ENCODE measurements at regions not wholly inside any gene's neighbourhood (a gene's known extent, or its start where the extent isn't known, plus 50 kb on each side); places are given as distances from the start of the nearest gene placed in this dataset.

DNA sequence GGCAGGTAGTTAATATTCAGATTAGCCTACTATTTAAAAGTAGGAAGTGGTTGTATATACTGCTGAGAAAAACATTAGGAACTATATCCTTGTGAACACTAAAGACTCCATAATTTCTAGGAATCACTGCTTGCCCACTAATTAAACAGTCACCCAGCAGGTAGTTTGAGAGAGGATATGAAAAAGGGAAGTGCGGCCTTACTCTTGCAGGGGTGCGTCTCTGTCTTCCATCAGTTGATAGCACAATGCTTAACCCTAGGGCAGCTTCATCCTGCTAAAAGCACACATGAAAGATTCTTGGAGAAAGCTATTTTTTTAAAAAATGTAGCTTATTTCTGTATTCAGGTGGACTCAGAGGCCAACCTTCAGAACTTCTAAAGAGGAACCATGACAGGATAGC lies 53.1 kb upstream of the ATP5MC3 start:
- TF ChIP-seq, protein P1, sequence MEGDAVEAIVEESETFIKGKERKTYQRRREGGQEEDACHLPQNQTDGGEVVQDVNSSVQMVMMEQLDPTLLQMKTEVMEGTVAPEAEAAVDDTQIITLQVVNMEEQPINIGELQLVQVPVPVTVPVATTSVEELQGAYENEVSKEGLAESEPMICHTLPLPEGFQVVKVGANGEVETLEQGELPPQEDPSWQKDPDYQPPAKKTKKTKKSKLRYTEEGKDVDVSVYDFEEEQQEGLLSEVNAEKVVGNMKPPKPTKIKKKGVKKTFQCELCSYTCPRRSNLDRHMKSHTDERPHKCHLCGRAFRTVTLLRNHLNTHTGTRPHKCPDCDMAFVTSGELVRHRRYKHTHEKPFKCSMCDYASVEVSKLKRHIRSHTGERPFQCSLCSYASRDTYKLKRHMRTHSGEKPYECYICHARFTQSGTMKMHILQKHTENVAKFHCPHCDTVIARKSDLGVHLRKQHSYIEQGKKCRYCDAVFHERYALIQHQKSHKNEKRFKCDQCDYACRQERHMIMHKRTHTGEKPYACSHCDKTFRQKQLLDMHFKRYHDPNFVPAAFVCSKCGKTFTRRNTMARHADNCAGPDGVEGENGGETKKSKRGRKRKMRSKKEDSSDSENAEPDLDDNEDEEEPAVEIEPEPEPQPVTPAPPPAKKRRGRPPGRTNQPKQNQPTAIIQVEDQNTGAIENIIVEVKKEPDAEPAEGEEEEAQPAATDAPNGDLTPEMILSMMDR (IDR thresholded peaks at IDR 0.05; ENCODE audit: insufficient read depth, low read depth, low read length): no peak
- TF ChIP-seq EZH2 (IDR thresholded peaks at IDR 0.05; ENCODE audit: insufficient read depth, low read length): no peak
